Smooth muscle cell (in vitro differentiated cells): ENCODE measurements at regions not wholly inside any gene's neighbourhood (a gene's known extent, or its start where the extent isn't known, plus 50 kb on each side); places are given as distances from the start of the nearest gene placed in this dataset.
"Not testable (repeated sequence)": the region's sequence is repeated elsewhere in the genome, so short reads cannot be mapped to it uniquely, and the experiment has no call there.

ENCODE experiments used
- DNase-seq: peaks from one replicate; lab custom pipeline; 2025; ENCODE audit not compliant: unreplicated experiment; lab: John Stamatoyannopoulos, UW
- H2AFZ ChIP-seq: fragments of 200-600 bp; sonication (generic); 2 replicates; pipeline ENCODE4 v1.6.0; 2016; ENCODE audit warnings: antibody characterized with exemption, low read depth, mild to moderate bottlenecking
- H3F3A ChIP-seq: fragments of 200-600 bp; sonication (generic); 2 replicates; pipeline ENCODE4 v1.6.0; 2017; ENCODE audit warnings: antibody characterized with exemption, low read depth
- H3K27ac ChIP-seq: fragments of 200-600 bp; sonication (generic); 2 replicates; pipeline ENCODE4 v1.5.1; 2016; ENCODE audit warnings: low read depth, mild to moderate bottlenecking
- H3K27me3 ChIP-seq: fragments of 200-600 bp; sonication (generic); 2 replicates; pipeline ENCODE4 v1.6.1; 2016; ENCODE audit warnings: low read depth, mild to moderate bottlenecking
- H3K36me3 ChIP-seq: fragments of 200-600 bp; sonication (generic); 2 replicates; pipeline ENCODE4 v1.5.1; 2016; ENCODE audit warnings: low read depth
- H3K4me1 ChIP-seq: fragments of 200-600 bp; sonication (generic); 2 replicates; pipeline ENCODE4 v1.5.1; 2016; ENCODE audit warnings: low read depth
- H3K4me2 ChIP-seq: fragments of 200-600 bp; sonication (generic); 2 replicates; pipeline ENCODE4 v1.6.0; 2016; ENCODE audit warnings: mild to moderate bottlenecking
- H3K4me3 ChIP-seq: fragments of 200-600 bp; sonication (generic); 2 replicates; pipeline ENCODE4 v1.5.1; 2016; ENCODE audit warnings: mild to moderate bottlenecking
- H3K79me2 ChIP-seq: fragments of 200-600 bp; sonication (generic); 2 replicates; pipeline ENCODE4 v1.6.0; 2016; ENCODE audit warnings: low read depth, mild to moderate bottlenecking
- H3K9ac ChIP-seq: fragments of 200-600 bp; sonication (generic); 2 replicates; pipeline ENCODE4 v1.6.0; 2016; ENCODE audit warnings: low read depth
- H3K9me3 ChIP-seq: fragments of 200-600 bp; sonication (generic); replicated peaks from 2 replicates; pipeline ENCODE4 v1.5.1; 2016; ENCODE audit warnings: low read depth
- H4K20me1 ChIP-seq: fragments of 200-600 bp; sonication (generic); 2 replicates; pipeline ENCODE4 v1.6.0; 2016; ENCODE audit warnings: low read depth
- CTCF ChIP-seq: fragments of 200-600 bp; sonication (generic); IDR thresholded peaks from 2 replicates; pipeline ENCODE4 v1.5.1; 2017; ENCODE audit warnings: borderline replicate concordance, mild to moderate bottlenecking, antibody characterized with exemption; ENCODE audit not compliant: insufficient read depth, poor library complexity, severe bottlenecking
- WGBS: methylation state at CpG from one replicate; pipeline ENCODE4 v1.1.7; 2016; ENCODE audit warnings: low lambda C conversion rate; 5-methylcytosine and 5-hydroxymethylcytosine counted together

- no peaks in the 10 kb centered on the region for H3K9me3 ChIP-seq
- H3F3A ChIP-seq = no peaks in the 10 kb centered on the region
- no peak overlapping the region for H3K9ac ChIP-seq
- H3K4me3 ChIP-seq = no peak overlapping the region
- H3K79me2 ChIP-seq = no peaks in the 10 kb centered on the region
- no peak overlapping the region for H3K4me2 ChIP-seq
- no peak for TF ChIP-seq CTCF
- DNase-seq = no peak
- H3K36me3 ChIP-seq = no peaks in the 10 kb centered on the region
- no peak overlapping the region for H3K27ac ChIP-seq
- no peak overlapping the region for H2AFZ ChIP-seq
- no peaks in the 10 kb centered on the region for H3K4me1 ChIP-seq
- no peaks in the 10 kb centered on the region for H3K27me3 ChIP-seq
- WGBS = 89% methylated on average over 1 of the region's 1 CpG
- no peaks in the 10 kb centered on the region for H4K20me1 ChIP-seq
Measured at GRCh38 chr16:76118344-76118743, 158.9 kb upstream of the CNTNAP4 start.

- 80% methylated on average over 4 of the region's 4 CpGs for WGBS
- H4K20me1 ChIP-seq = no peaks in the 10 kb centered on the region
Measured at GRCh38 chr16:76121636-76122035, 155.6 kb upstream of the CNTNAP4 start.

GRCh38 chr16:76123966-76124365, 153.2 kb upstream of the CNTNAP4 start:
- DNase-seq = no peak
- no peak overlapping the region for H3K9ac ChIP-seq
- H3K9me3 ChIP-seq = no peaks in the 10 kb centered on the region
- no peak overlapping the region for H3K4me2 ChIP-seq
- no peak overlapping the region for H3K27ac ChIP-seq
- no peak overlapping the region for H2AFZ ChIP-seq
- H3K79me2 ChIP-seq = no peaks in the 10 kb centered on the region
- H3K27me3 ChIP-seq = no peaks in the 10 kb centered on the region
- no peaks in the 10 kb centered on the region for H3F3A ChIP-seq
- no peaks in the 10 kb centered on the region for H3K4me1 ChIP-seq
- H3K4me3 ChIP-seq = no peak overlapping the region
- no peaks in the 10 kb centered on the region for H3K36me3 ChIP-seq
- H4K20me1 ChIP-seq = no peaks in the 10 kb centered on the region
- WGBS = 86% methylated on average over 3 of the region's 3 CpGs
- TF ChIP-seq CTCF = no peak

More at GRCh38 chr16:76121636-76122035, 155.6 kb upstream of the CNTNAP4 start:
- Histone ChIP-seq H3K27ac (no peak overlapping the region), H3K27me3 (no peaks in the 10 kb centered on the region), H3F3A (no peaks in the 10 kb centered on the region), H3K79me2 (no peaks in the 10 kb centered on the region), H3K4me1 (no peaks in the 10 kb centered on the region), H3K4me2 (no peak overlapping the region), H3K36me3 (no peaks in the 10 kb centered on the region), H3K4me3 (no peak overlapping the region), H3K9me3 (no peaks in the 10 kb centered on the region), H2AFZ (no peak overlapping the region), H3K9ac (no peak overlapping the region)
- TF ChIP-seq CTCF = no peak
- DNase-seq = no peak

- Histone ChIP-seq H3K4me2 (no peak overlapping the region), H3K36me3 (no peaks in the 10 kb centered on the region), H2AFZ (no peak overlapping the region), H4K20me1 (no peaks in the 10 kb centered on the region), H3K9me3 (no peaks in the 10 kb centered on the region), H3K27ac (no peak overlapping the region), H3K27me3 (no peaks in the 10 kb centered on the region), H3K9ac (no peak overlapping the region), H3K4me1 (no peaks in the 10 kb centered on the region), H3K4me3 (no peak overlapping the region), H3K79me2 (no peaks in the 10 kb centered on the region), H3F3A (no peaks in the 10 kb centered on the region)
- no peak for TF ChIP-seq CTCF
- DNase-seq = no peak
Measured at GRCh38 chr16:76125871-76126270, 151.3 kb upstream of the CNTNAP4 start.

GRCh38 chr16:76138056-76138455, 139.1 kb upstream of the CNTNAP4 start:
- not testable (repeated sequence) for H3K9ac ChIP-seq, H3K4me1 ChIP-seq, H3K4me3 ChIP-seq, H3K27me3 ChIP-seq, H3K27ac ChIP-seq, H3K4me2 ChIP-seq, H3K36me3 ChIP-seq, H2AFZ ChIP-seq, DNase-seq, H4K20me1 ChIP-seq, H3K79me2 ChIP-seq, H3F3A ChIP-seq, H3K9me3 ChIP-seq
- 33% methylated on average over 6 of the region's 6 CpGs for WGBS
